B cell (primary cell): ENCODE measurements at regions not wholly inside any gene's neighbourhood (a gene's known extent, or its start where the extent isn't known, plus 50 kb on each side); places are given as distances from the start of the nearest gene placed in this dataset.

ENCODE experiments used
- ATAC-seq: fragments of 200-7000 bp; cut with Tn5 transposase; one replicate; pipeline ENCODE4 v1.10.0; 2021; ENCODE audit warnings: low read depth, mild to moderate bottlenecking, moderate number of reproducible peaks, moderate library complexity
- CTCF ChIA-PET: fragments of 350-600 bp; sonication (Branson Sonifier 250); formaldehyde crosslinking; loops from one replicate; lab custom pipeline; 2021; ENCODE audit warnings: antibody characterized with exemption, inconsistent platforms; lab: Charles Lee
- POLR2A ChIA-PET: fragments of 350-600 bp; sonication (Branson Sonifier 250); formaldehyde crosslinking; loops from one replicate; lab custom pipeline; 2021; ENCODE audit warnings: antibody characterized with exemption; lab: Charles Lee
- DNase-seq: peaks from one replicate; pipeline ENCODE4 v3.0.0; 2013
- H2AFZ ChIP-seq: 2 replicates; pipeline ENCODE4 v1.6.1; 2012; ENCODE audit warnings: mild to moderate bottlenecking, low read depth, low read length; ENCODE audit not compliant: insufficient read depth, poor library complexity, severe bottlenecking
- H3K27ac ChIP-seq, 2 donors: 1 replicate in 1 of 2; 2 replicates in 1 of 2; pipeline ENCODE4 v1.5.1; 2012 to 2013; ENCODE audit warnings: low read length in 2 of 2, mild to moderate bottlenecking in 2 of 2, moderate library complexity in 1 of 2
- H3K27me3 ChIP-seq, 4 experiments: fragments of 200-600 bp in 1 of 4; sonication (generic) in 1 of 4; replicated peaks in 1 of 4; 1 replicate in 2 of 4; 2 replicates in 2 of 4; pipeline versions ENCODE4 v1.6.1 to v1.7.0; 2013 to 2016; ENCODE audit warnings: low read length in 3 of 4, mild to moderate bottlenecking in 2 of 4, mixed read lengths in 1 of 4, moderate library complexity in 1 of 4; ENCODE audit not compliant: insufficient read depth in 4 of 4, control insufficient read depth in 3 of 4; ENCODE audit errors: control extremely low read depth in 1 of 4
- H3K36me3 ChIP-seq, 2 experiments: replicated peaks in 1 of 2; 1 replicate in 1 of 2; 2 replicates in 1 of 2; pipeline versions ENCODE4 v1.6.1 to v1.7.1; 2013; ENCODE audit warnings: low read length in 1 of 2; ENCODE audit not compliant: insufficient read depth in 2 of 2, control insufficient read depth in 1 of 2; ENCODE audit errors: control extremely low read depth in 1 of 2, extremely low read depth in 1 of 2
- H3K4me1 ChIP-seq, 2 donors: fragments of 200-600 bp in 1 of 2; sonication (generic) in 1 of 2; 1 replicate in 1 of 2; 2 replicates in 1 of 2; pipeline versions ENCODE4 v1.5.1 to v1.6.1; 2013 to 2017; ENCODE audit warnings: low read length in 2 of 2; ENCODE audit not compliant: control insufficient read depth in 2 of 2, insufficient read depth in 2 of 2
- H3K4me2 ChIP-seq: replicated peaks from 2 replicates; pipeline ENCODE3; 2012; ENCODE audit warnings: mild to moderate bottlenecking, low read depth, low read length; ENCODE audit not compliant: poor library complexity, severe bottlenecking
- H3K4me3 ChIP-seq, 5 experiments: fragments of 200-600 bp in 1 of 5; sonication (generic) in 1 of 5; 1 replicate in 3 of 5; 2 replicates in 2 of 5; pipeline versions ENCODE4 v1.5.1 to v1.7.0; 2011 to 2016; ENCODE audit warnings: low read length in 4 of 5, mild to moderate bottlenecking in 4 of 5, low read depth in 2 of 5, control low read depth in 1 of 5, moderate library complexity in 1 of 5; ENCODE audit not compliant: insufficient read depth in 1 of 5; ENCODE audit errors: control extremely low read depth in 1 of 5, extremely low read depth in 1 of 5
- H3K79me2 ChIP-seq: fragments of 200-600 bp; sonication (generic); one replicate; pipeline ENCODE4 v1.6.0; 2016; ENCODE audit warnings: low read length; ENCODE audit not compliant: control insufficient read depth, insufficient read depth
- H3K9ac ChIP-seq: fragments of 200-600 bp; sonication (generic); 2 replicates; pipeline ENCODE4 v1.6.1; 2017; ENCODE audit warnings: mild to moderate bottlenecking, low read length, moderate library complexity
- H3K9me3 ChIP-seq, 3 donors: one replicate each; pipeline versions ENCODE4 v1.6.1 to v1.7.1; 2013; ENCODE audit warnings: low read length in 2 of 3; ENCODE audit not compliant: control insufficient read depth in 2 of 3, insufficient read depth in 1 of 3; ENCODE audit errors: control extremely low read depth in 1 of 3
- H4K20me1 ChIP-seq: 2 replicates; pipeline ENCODE4 v1.6.0; 2012; ENCODE audit warnings: mild to moderate bottlenecking, low read length; ENCODE audit not compliant: insufficient read depth, control insufficient read depth, poor library complexity, severe bottlenecking
- H3K27ac Mint-ChIP-seq: one replicate; pipeline ENCODE4 v1.8.0; 2021; ENCODE audit warnings: mixed read lengths
- H3K27me3 Mint-ChIP-seq: one replicate; pipeline ENCODE4 v1.8.0; 2021; ENCODE audit warnings: mixed read lengths
- H3K4me1 Mint-ChIP-seq: one replicate; pipeline ENCODE4 v1.8.0; 2021; ENCODE audit warnings: mixed read lengths
- H3K4me3 Mint-ChIP-seq: one replicate; pipeline ENCODE4 v1.8.0; 2021; ENCODE audit warnings: mixed read lengths
- H3K9me3 Mint-ChIP-seq: one replicate; pipeline ENCODE4 v1.8.0; 2022; ENCODE audit warnings: mixed read lengths; ENCODE audit not compliant: insufficient read depth
- CTCF ChIP-seq: fragments of 200-600 bp; IDR thresholded peaks from one replicate; pipeline ENCODE4 v1.8.0; 2022; ENCODE audit warnings: antibody characterized with exemption, mild to moderate bottlenecking
- EZH2 ChIP-seq: IDR thresholded peaks from 2 replicates; pipeline ENCODE4 v1.6.1; 2012; ENCODE audit warnings: borderline replicate concordance, low read depth, mild to moderate bottlenecking, moderate library complexity, low read length; ENCODE audit not compliant: insufficient read depth, poor library complexity, severe bottlenecking
- WGBS: methylation state at CpG from one replicate; pipeline ENCODE4 v1.1.5; 2013; ENCODE audit warnings: missing lambda C conversion rate; ENCODE audit not compliant: insufficient coverage; 5-methylcytosine and 5-hydroxymethylcytosine counted together
- intact Hi-C: fragments of 100-400 bp; cut with micrococcal nuclease; formaldehyde crosslinking; loops from one replicate; pipeline ENCODE4 v1.10.0; 2022

GRCh38 chr2:39515273-39515896, 78.3 kb upstream of the MAP4K3 start:
- Histone ChIP-seq H3K27ac (no peak overlapping the region), H3K36me3 (no peaks in the 10 kb centered on the region), H3K27me3 (no peaks in the 10 kb centered on the region), H4K20me1 (no peaks in the 10 kb centered on the region), H2AFZ (no peak overlapping the region), H3K4me2 (no peak overlapping the region), H3K9ac (no peak overlapping the region), H3K9me3 (no peaks in the 10 kb centered on the region), H3K4me1 (peaks cover 7 to 9% of the 10 kb centered on the region in 2 donors), H3K79me2 (no peaks in the 10 kb centered on the region), H3K4me3 (no peak overlapping the region)
- H3K27me3 Mint-ChIP-seq = no peaks in the 10 kb centered on the region
- DNase-seq (no peak), ATAC-seq (no peak)
- no peaks in the 10 kb centered on the region for H3K9me3 Mint-ChIP-seq
- no peak overlapping the region for H3K4me3 Mint-ChIP-seq
- ChIA-PET POLR2A (no interaction called here), CTCF (interaction anchor here (1.3 kb wide), 1 partner anchor 10 kb away, joined by 3 read pairs; no protein-coding TSS in a partner anchor)
- intact Hi-C loops = no loop called here
- no peak for TF ChIP-seq EZH2
- no peak for TF ChIP-seq CTCF
- peaks cover 17% of the 10 kb centered on the region for H3K4me1 Mint-ChIP-seq
- no peak overlapping the region for H3K27ac Mint-ChIP-seq
- 91% methylated on average over 6 of the region's 9 CpGs for WGBS

GRCh38 chr2:39515897-39516346, 78.8 kb upstream of the MAP4K3 start:
- POLR2A ChIA-PET = no interaction called here
- peaks cover 7 to 9% of the 10 kb centered on the region in 2 donors for H3K4me1 ChIP-seq
- intact Hi-C loops = no loop called here
- Mint-ChIP-seq H3K4me1 (peaks cover 17% of the 10 kb centered on the region), H3K27me3 (no peaks in the 10 kb centered on the region), H3K9me3 (no peaks in the 10 kb centered on the region), H3K27ac (no peak overlapping the region), H3K4me3 (no peak overlapping the region)
- no peaks in the 10 kb centered on the region for H3K79me2 ChIP-seq
- no peak for DNase-seq
- H4K20me1 ChIP-seq = no peaks in the 10 kb centered on the region
- H3K9me3 ChIP-seq = no peaks in the 10 kb centered on the region
- no peaks in the 10 kb centered on the region for H3K27me3 ChIP-seq
- TF ChIP-seq CTCF (no peak), EZH2 (no peak)
- no peak for ATAC-seq
- H3K27ac ChIP-seq = no peak overlapping the region
- H3K4me2 ChIP-seq = no peak overlapping the region
- H3K4me3 ChIP-seq = no peak overlapping the region
- H2AFZ ChIP-seq = no peak overlapping the region
- CTCF ChIA-PET = interaction anchor here (1.3 kb wide), 1 partner anchor 9 kb away, joined by 3 read pairs; no protein-coding TSS in a partner anchor
- H3K36me3 ChIP-seq = no peaks in the 10 kb centered on the region
- no peak overlapping the region for H3K9ac ChIP-seq
- WGBS = 100% methylated on average over 5 of the region's 6 CpGs
